HG03095 (cell line): ENCODE measurements at regions not wholly inside any gene's neighbourhood (a gene's known extent, or its start where the extent isn't known, plus 50 kb on each side); places are given as distances from the start of the nearest gene placed in this dataset.

ENCODE experiments used
- ATAC-seq: cut with Tn5 transposase; IDR thresholded peaks from one replicate; pipeline ENCODE4 v1.9.1; 2021; ENCODE audit warnings: moderate library complexity; ENCODE audit not compliant: unreplicated experiment

DNA sequence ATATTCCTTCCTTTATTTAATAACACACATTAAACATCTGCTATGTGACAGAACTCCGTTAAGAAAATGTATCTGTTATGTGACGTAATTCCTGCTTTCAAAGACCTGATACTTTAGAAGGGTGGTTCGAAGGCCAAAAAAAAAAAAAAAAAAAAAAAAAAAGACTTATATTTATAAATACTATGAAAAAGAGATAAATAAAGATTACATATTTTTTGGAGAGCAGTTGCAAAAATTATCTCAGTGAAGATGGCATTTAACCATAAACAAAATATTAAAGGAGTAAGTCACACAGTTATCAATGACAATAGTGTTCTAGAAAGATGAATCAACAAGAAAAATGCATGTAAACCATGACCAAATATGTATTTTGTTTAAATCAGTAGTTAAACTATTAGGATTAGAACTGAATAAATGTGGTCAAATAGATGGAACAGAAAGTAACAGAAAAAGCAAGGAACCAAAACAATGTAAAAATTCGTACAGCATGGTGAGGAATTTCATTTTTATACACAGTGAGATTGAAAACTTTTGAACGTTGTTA, 612.3 kb upstream of the SLITRK5 start:
- no peak for ATAC-seq

DNA sequence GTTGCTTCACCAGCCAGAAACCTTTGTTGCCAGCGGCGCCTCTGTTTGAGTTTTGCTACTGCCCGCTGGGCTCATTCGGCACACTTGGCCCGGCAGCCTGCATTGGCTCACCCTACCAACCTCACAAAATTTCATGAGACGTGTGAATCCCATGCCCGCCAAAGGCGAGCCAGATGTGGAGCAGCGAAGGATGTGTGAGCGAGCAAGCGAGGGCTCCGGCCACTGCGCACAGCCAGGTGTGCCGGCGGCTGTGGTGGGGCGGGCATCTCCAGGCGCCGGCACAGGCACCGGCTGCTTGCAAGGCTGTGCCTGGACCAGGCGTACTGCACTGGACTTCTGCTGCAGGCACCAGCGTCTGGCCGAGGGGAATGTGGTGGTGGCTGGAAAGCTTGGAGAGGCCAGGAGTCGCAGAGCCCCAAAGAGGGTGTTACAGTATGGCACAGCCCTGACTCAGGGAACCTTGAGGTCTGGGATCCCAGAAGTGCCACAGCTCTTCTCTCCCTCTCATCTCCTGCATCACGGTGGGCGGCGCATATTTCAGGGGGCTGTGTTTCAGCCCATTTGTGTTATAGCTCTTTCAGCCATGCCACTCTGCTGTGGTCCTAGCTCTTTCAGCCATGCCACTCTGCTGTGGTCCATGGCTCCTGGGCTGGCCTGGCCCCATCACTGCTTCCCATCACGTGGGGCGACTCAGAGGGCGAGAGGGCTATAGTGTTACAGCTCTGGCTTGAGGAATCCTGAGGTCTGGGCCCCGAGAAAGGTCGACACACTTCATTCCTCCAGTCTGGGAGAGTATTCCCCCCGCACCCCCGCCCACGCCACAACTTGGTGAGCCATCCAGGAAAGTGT, 592.0 kb upstream of the SLITRK5 start:
- ATAC-seq: no peak

DNA sequence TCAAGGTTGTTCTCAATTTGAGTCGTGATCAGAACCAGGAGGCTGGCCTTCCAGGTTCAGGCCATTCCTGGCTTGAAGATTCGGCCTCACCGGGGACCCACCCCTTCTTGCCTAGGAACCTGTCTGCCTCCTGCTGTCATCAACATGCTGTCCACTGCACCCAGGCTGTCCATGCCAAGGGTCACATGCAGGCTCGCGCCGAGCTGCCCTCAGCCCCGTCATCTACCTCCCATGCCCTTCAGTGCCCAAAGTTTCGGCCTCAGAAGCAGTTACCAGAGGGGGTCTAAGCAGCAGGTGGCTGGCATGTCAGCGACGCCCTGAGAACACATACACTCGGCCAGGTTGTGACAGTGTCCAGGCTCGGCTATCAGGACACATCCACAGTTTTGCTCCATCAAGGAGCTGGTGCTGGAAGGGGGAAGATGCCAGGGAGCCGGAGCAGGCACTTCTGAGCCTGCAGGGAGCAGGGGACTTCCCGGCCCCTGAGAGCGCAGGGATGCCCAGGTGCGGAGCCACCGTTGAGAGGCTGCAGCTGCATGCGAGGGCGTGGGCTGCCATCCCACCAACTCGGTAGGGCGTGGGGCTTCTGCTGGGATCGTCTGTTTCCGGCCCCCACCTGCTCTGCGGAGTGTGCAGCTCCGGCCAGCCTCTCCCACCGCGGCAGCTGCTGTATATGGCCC, 590.9 kb upstream of the SLITRK5 start:
- ATAC-seq: no peak

DNA sequence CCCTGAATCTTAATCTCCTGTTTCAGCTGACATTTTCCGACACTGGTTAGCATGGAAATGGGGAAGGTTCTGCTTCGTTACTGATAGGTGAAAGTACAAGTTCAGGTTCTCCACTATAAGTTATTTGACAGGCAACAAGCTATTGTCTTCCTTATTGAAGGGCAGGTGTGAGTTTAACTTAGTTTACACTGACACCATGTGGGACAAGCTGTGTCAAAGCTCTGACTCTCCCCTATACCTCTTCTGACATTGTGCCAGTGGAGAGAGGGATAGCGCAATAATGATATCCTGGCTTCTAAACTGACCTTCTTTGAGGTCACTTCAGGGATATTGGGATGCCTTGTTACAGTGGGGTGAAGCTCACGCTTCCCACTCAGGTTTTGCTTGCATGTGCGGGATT, 587.0 kb upstream of the SLITRK5 start:
- ATAC-seq: no peak

DNA sequence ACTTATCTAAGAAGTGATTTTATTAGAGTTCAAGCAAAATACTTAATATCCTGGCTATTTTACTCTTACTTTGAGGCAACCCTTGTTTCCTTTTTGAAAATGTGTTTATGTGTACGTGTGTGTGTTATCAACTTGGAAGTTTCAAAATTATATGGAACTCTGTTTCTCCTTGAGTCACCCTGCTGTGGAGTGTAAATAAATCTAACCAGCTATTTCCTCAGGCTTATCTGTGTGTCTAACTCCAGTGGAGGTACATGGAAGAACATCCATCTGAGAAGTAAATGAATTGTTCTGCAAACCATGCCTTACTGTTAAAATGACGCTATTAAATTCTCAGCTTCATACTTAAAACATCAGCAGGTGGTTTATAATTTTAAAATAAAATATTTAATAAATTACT, 583.4 kb upstream of the SLITRK5 start:
- no peak for ATAC-seq

DNA sequence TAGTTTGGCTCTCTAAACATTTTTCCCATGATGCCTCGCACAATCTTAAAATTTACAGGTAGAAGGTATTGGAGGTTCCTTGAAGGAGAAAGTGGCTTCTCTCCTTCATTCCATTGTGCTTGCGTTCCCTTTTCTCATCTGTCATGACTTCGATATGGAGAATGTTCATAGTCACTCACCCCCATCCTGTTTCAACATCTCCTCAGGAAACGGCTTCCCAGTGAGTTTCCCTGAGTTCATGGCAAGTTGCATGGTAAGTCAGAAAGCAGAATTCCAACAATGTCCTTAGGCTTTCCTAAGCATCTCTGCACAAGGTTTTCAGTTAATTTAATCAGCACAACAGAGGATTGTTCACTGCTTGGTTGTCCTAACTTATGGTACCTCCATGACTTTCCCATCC, 581.8 kb upstream of the SLITRK5 start:
- ATAC-seq: no peak

DNA sequence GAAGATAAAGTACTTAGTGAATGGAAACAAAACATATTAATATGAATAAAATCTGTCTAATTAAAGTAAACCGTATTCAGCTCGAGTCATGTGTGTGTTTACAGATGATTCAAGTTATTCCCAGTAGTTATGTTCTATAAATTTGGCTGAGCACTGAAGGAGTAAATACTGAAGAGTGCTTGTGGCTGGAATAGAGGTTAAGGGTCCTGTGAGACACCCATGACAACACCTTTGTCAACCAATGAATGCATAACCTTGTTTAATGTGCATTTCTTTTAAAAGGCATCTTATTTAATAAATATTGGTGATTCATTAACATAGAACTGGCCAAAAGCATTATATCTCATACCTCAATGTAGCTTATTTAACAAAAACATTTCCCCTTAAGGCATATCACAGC, 577.8 kb upstream of the SLITRK5 start:
- ATAC-seq: no peak

DNA sequence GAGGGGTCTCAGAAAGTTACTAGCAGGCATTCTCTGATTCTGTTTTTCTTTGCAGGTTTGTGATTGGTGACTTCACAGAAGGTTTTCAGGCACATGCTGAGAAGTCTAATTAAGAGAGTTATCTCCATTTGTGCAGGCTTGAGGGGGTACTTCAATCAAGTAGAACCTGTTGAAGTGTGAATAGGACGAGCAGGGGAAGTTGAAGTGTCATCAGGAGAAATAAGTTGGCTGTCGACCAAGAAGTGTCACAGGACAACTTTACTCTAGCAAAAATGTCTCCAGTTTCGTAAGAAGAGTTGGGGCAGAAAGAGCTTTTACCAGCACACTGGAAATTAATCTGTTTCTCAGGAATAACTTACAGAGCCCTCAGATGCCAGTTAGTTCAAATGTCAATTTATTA, 576.5 kb upstream of the SLITRK5 start:
- no peak for ATAC-seq

DNA sequence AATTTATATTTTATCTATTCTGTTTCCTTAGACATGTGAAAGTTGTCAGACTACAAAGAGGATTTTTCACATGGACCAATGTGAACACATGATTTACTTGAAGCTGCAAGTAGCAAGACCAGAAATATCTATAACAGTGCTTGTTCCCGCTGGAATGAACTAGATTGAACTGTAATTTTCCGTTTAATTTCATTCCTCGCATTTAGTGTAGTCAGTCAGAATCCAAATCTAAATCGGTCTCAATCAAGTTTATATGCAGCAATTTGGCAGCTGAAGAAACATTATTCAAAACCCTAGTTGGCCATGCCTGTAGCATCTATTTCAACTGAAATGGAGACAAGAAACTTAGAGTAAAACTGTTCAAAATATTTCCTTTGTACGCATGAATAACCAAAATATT, 570.7 kb upstream of the SLITRK5 start:
- ATAC-seq: no peak

DNA sequence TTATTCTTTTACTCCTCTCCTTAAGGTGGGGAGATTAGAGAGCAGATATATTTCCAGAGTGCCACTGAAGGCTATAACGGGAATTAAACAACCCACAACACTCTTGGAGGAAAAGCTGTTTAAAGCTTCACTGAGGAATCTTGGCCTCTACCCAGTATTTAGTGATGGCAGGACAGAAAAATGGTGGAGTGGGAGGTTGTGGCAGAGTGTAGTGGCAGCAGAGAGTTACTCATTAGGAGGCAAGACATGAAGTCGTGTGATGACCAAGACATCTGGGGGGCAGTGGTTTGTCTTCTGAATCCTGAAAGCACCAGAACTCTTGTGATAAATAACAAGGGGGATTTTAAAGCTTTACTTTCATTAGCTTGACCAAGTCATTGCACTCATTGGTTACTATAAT, 563.5 kb upstream of the SLITRK5 start:
- no peak for ATAC-seq

DNA sequence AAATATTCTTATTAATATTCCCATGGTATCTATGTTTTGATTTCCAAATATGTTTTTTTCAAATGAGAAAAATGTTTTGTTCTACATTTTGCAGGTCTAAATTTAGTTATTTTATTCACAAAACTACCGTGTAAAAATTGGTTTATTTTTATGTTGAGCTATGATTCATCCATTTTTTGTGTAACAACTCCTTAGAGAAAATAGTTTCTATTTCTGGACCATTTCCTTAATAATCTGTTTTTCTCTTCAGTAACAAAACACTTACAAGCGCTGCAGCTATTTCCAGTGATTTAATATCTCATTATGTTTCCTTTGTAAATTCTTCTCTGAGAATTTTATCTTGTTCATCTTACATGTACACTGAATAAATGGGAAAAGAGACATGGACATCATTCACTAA, 550.7 kb upstream of the SLITRK5 start:
- no peak for ATAC-seq

DNA sequence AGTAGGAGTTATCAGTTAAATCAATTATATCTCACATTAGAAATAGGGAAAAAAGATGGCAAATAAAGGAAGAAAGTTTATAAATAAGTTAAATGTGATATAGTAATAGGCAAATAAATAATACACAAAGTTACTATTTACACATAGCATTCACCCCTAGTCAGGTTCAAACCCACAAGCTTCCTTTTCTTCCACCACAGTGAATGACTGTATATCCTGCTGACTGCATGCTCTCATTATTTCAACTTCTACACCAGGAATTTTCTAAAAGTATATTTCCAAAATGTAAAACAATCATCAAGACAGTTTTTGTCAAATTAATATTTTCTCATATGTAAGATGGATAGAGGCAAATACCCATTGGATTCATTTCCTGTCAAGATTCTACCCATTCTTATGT, 548.6 kb upstream of the SLITRK5 start:
- ATAC-seq: no peak

DNA sequence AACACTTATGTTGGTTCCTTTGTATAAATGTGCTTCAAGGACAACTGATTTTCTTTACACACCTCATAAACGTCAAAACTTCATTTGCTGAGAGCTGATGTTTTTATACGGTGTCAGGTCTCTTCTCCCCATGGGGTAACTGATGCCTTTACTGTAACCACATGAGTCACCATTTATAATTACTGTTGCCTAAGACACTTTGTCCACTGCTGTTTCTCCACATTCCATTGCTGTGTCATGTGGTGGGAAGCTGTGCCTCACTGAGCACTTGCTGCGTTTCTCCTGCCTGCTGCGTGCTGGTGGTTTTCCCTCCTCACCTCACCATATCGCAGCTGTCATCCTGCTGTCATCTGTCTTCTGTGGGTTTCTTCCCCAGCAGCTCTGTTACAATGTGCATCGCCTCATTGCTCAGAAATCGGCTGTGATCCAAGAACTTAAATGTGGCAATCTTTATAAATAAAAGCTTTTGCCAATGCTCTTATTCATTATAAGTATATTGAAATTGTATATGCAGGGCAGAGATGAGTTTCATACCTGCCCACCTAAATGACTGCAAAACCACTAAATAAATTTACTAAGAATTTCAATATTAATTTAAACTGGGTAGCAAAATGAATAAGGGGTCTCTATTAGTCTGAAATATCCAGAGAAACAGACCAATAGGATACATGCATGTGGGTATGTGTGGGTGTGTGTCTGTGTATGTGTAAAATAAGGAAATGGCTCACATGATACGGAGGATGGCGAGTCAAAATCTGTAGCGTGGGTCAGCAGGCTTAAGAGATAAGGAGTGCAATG, 547.0 kb upstream of the SLITRK5 start:
- no peak for ATAC-seq

DNA sequence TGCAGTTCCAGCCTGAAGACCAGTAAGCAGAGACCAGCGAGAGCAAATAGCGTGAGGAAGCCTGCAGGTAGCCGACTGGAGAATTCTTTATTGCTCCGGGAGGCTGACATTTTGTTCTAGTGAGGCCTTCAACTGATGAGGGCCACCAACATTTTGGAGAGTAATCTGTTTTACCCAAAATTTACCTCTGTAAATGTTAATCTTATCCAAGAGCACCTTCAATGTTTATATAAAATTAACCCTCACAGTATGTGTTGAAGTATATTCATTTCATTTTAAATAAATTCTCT, 546.4 kb upstream of the SLITRK5 start:
- ATAC-seq: no peak

DNA sequence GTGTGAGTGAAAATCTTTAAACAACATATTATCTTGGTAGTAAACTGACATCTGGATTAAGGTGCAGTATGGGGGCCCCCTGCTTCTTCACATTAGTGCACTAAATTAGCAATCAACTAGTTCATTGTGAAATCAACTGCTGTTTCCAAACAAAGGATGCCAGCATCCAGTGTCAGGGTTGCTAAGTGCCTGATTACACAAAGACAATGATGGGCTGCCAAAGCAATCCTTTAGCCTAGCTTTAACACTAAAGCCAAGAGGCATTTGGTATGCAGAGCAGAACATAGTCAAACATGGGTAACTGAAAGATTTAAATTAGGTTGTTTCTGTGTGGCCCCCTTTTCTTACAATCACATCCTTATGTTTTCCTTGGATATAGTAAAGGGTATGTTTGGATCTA, 543.1 kb upstream of the SLITRK5 start:
- no peak for ATAC-seq

DNA sequence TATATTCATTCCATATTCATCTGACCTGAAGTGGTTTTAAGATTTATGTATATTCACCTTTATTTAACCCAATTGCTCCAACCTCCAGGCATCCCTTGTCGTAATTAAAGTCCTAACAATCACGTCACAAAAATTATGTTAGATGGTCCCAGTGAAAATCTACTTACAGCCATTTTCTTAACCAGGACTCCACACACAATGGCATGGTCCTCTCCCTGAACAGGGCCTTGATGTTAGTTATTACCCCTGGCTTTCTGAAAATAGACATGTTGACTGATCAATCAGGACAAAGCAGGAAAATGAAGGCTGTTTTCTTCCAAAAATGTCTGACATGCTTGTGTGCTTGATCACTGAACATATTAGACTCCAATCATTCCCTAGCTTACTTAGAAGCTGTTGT, 542.7 kb upstream of the SLITRK5 start:
- no peak for ATAC-seq

DNA sequence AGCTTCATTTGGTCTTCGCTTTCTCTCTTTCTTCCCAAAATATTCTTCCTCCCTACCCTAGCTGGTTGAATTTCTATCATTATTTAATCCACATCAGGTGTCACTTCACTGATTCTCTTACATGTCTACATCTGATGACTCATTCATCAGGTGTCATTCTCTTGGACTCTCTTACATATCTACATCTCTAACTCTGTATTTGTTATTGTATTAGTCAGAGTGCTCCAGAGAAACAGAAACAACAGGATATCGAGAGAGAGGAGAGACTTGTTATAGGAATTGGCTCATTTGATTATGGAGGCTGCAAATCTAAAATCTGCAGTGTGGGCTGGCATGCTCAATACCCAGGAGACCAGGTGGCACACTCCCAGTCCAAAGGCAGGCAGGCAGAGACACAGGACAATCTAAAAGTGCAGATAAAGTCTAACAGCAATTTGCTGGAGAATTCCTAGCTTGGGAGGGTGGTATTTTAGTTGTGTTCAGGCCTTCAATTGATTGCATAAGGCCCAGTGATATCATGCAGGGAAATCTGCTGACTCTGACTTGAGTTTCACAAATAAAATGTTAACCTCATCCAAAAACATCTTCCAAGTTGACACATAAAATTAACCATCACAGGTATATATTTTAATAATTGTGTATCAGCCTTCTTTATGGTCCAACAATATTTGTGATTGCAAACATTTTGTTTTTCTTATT, 541.4 kb upstream of the SLITRK5 start:
- ATAC-seq: no peak

DNA sequence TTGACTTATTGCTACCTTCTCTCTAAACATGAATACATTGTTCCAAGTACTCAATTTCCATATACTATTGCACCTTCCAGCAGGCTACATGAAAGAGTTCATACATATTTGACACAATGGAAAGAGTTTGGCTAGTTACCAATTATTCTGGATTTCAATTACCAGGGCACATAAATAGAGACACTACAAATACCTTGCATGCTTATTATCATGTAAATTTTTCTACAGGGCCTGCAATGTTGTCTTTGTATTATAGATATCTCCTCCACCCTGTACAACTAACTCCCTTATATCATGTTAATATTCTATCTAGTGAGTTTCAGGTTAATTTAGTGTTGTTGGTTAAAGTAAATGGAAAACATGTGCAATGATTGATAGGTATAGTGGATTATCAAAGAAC, 540.7 kb upstream of the SLITRK5 start:
- no peak for ATAC-seq

DNA sequence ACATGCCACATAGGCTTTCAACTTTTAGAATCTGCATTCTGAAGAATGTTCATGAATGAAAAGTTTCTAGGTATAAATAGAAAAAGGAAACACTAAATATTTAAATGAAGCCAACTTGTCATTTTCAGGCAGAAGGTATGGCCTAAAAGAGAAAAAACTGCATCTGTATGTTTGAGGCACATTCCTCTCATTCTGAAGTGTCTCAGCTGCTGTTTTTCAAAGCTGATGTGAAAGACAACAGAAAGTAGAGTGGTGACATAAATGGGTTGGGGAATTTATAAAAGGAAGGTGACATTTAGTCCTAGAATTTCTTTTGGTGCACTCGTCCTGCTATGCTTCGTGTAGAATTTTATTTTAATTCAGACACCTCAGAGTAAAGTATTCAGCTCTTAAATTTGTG, 539.6 kb upstream of the SLITRK5 start:
- ATAC-seq: no peak

DNA sequence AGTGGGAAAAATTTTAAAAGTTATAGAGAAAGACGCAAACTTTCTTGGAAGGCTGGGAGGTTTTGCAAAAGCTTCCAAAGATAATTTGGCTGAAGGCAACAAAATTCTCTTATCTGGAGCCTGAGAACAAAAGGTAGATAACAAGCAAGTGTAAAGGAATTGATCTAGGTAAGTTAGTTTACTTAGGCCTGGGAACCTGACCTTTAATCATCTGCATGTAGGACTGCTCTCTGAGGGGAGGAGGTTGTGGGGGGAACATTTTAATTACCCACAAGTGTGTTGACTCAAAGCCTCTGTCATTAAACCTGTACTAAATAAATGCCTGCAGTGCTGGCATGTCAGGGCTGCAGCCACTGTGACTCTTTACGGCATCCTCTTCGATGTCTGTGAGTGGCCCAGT, 532.3 kb upstream of the SLITRK5 start:
- ATAC-seq: no peak

DNA sequence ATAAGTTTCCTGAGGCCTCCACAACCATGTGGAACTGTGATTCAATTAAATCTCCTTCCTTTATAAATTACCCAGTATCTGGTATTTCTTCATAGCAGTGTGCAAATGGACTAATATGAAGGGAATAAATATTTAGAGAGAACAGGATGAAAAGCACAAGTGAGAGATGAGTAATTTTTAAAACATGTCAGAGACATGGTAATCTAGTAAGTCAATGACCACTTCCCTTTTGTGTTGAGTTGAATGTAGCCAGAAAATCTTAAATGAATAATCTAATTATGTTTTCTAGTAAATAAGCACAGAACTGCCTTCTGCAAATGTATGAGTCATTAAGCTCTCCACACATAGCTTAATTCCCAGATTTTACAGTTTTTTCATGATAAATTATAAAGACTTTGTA, 524.1 kb upstream of the SLITRK5 start:
- no peak for ATAC-seq
